HG03457 (cell line): ENCODE measurements at regions not wholly inside any gene's neighbourhood (a gene's known extent, or its start where the extent isn't known, plus 50 kb on each side); places are given as distances from the start of the nearest gene placed in this dataset.
"Not testable (repeated sequence)": the region's sequence is repeated elsewhere in the genome, so short reads cannot be mapped to it uniquely, and the experiment has no call there.

Experiments used
- ATAC-seq: cut with Tn5 transposase; IDR thresholded peaks from one replicate; pipeline ENCODE4 v1.9.1; 2021; ENCODE audit warnings: moderate number of reproducible peaks; ENCODE audit not compliant: unreplicated experiment

- peak; percentile 93 for ATAC-seq
These were observed 132.3 kb upstream of the C11orf58 start for GRCh38 chr11:16605894-16606783.

GRCh38 chr11:16605389-16605893 is 133.0 kb upstream of the C11orf58 start:
- ATAC-seq, result no peak

GRCh38 chr11:16604794-16605388 is 133.6 kb upstream of the C11orf58 start:
- ATAC-seq, result no peak

GRCh38 chr11:16603890-16604793 is 134.3 kb upstream of the C11orf58 start:
- ATAC-seq, result no peak

GRCh38 chr11:16603245-16603644 is 135.2 kb upstream of the C11orf58 start:
- no peak for ATAC-seq

GRCh38 chr11:16598906-16599305 is 139.5 kb upstream of the C11orf58 start:
- no peak for ATAC-seq

- ATAC-seq, result no peak
These were observed 140.4 kb upstream of the C11orf58 start for GRCh38 chr11:16598032-16598431.

- ATAC-seq, result no peak
These were observed 142.2 kb upstream of the C11orf58 start for GRCh38 chr11:16596231-16596630.

GRCh38 chr11:16591157-16591556 is 147.3 kb upstream of the C11orf58 start:
- ATAC-seq, result no peak

- ATAC-seq, result no peak
These were observed 150.8 kb upstream of the C11orf58 start for GRCh38 chr11:16587670-16588069.

GRCh38 chr11:16584569-16584968 is 153.9 kb upstream of the C11orf58 start:
- no peak for ATAC-seq

- not testable (repeated sequence) for ATAC-seq
These were observed 157.4 kb upstream of the C11orf58 start for GRCh38 chr11:16581078-16581477.

- ATAC-seq, result no peak
These were observed 161.0 kb upstream of the C11orf58 start for GRCh38 chr11:16577490-16577889.

- not testable (repeated sequence) for ATAC-seq
These were observed 163.6 kb upstream of the C11orf58 start for GRCh38 chr11:16574889-16575288.

- ATAC-seq, result no peak
These were observed 165.5 kb upstream of the C11orf58 start for GRCh38 chr11:16572945-16573344.

- no peak for ATAC-seq
These were observed 177.3 kb upstream of the C11orf58 start for GRCh38 chr11:16561150-16561549.

- no peak for ATAC-seq
These were observed 180.0 kb upstream of the C11orf58 start for GRCh38 chr11:16558494-16558893.

GRCh38 chr11:16555956-16556355 is 182.5 kb upstream of the C11orf58 start:
- ATAC-seq, result no peak

GRCh38 chr11:16554361-16554760 is 184.1 kb upstream of the C11orf58 start:
- ATAC-seq, result no peak

- ATAC-seq, result no peak
These were observed 190.6 kb upstream of the C11orf58 start for GRCh38 chr11:16547879-16548278.

GRCh38 chr11:16543642-16544041 is 187.3 kb upstream of the SOX6 start:
- ATAC-seq, result no peak
